ENCODE measurements at regions not wholly inside any gene's neighbourhood (a gene's known extent, or its start where the extent isn't known, plus 50 kb on each side); places are given as distances from the start of the nearest gene placed in this dataset.
A peak's percentile ranks its signal among the peaks of the same experiment; 100 is the strongest.

GRCh38 chr5:31051316-31051715 lies 142.2 kb upstream of the CDH6 start:
- Histone ChIP-seq H4K91ac (ENCODE audit: low read length) (no peak overlapping the region), H3K18ac (ENCODE audit: low read depth in 1 of 2, low read length in 2 of 2) (no peak overlapping the region), H3K4me1 (ENCODE audit: control insufficient read depth, insufficient read depth, low read depth, low read length) (no peaks in the 10 kb centered on the region), H3K79me1 (replicated peaks; ENCODE audit: low read length, poor library complexity, severe bottlenecking) (no peaks in the 10 kb centered on the region), H2AK5ac (ENCODE audit: low read length, severe bottlenecking) (no peak overlapping the region), H2BK15ac (ENCODE audit: low read depth, poor library complexity, severe bottlenecking) (no peak overlapping the region), H3K9me3 (ENCODE audit: control insufficient read depth, low read length) (no peaks in the 10 kb centered on the region), H3K27me3 (ENCODE audit: control insufficient read depth in 1 of 2, insufficient read depth in 1 of 2, low read length in 2 of 2) (no peaks in the 10 kb centered on the region), H3K23ac (ENCODE audit: low read length in 2 of 2) (no peak overlapping the region), H3K14ac (ENCODE audit: low read length in 2 of 2) (no peak overlapping the region), H3K4me2 (ENCODE audit: low read length, poor library complexity, severe bottlenecking) (no peak overlapping the region), H2AFZ (ENCODE audit: low read depth, low read length) (no peak overlapping the region), H2BK12ac (ENCODE audit: low read length in 2 of 2) (no peak overlapping the region), H3K36me3 (ENCODE audit: control insufficient read depth in 1 of 2, insufficient read depth in 2 of 2, low read depth in 1 of 2, low read length in 2 of 2) (no peaks in the 10 kb centered on the region), H3K4ac (ENCODE audit: low read depth in 1 of 2, low read length in 2 of 2) (no peak overlapping the region), H2BK5ac (ENCODE audit: low read depth, low read length, poor library complexity, severe bottlenecking) (no peak overlapping the region), H3K9ac (ENCODE audit: low read length) (no peak overlapping the region), H2BK120ac (ENCODE audit: low read depth, low read length) (no peak overlapping the region), H4K8ac (ENCODE audit: low read length) (no peak overlapping the region), H3K4me3 (ENCODE audit: insufficient read depth in 1 of 2, low read depth in 1 of 2, low read length in 2 of 2) (no peak overlapping the region), H3K27ac (ENCODE audit: low read length, poor library complexity, severe bottlenecking) (no peak overlapping the region)
- DNase-seq = no peak
- 74% methylated on average over 3 of the region's 4 CpGs for WGBS

DNA sequence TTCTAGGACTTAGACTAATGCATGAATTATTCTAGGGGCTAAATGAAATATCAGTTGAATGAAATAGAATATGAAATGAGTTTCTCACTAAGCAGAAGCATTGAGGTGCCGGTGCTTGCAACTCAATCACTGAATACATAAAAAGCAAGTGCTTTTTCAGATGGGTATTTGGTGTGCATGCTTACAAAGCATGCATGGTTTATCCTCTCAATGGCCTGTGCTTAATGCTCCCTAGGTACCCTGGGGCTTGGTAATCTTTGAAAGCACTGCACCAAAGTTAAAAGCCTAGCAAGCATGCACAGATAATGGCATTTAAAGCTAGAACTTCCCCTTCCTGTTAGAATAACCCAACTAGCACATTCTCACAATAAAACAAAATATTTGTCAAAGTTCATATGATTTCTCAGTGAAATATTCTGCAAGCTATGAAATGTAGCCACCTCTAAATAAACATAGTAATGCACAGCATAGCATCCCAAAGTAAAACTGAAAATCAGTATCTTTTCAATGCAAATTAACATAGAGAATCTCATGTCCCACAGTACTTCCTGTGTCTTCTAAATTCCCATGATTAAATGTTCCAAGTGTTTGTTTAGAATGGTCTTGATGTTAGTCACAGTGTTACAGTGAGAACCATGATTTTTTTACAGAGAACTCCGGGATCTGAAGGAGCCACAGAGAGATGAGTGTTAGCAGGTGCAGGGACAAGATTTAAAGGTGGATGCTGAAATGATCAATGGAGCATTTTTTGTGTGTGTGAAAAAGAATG lies 143.4 kb upstream of the CDH6 start:
- WGBS = 87% methylated on average over 2 of the region's 2 CpGs
- H3K4me1 ChIP-seq (ENCODE audit: control insufficient read depth, insufficient read depth, low read depth, low read length) = no peaks in the 10 kb centered on the region
- no peaks in the 10 kb centered on the region for H3K79me1 ChIP-seq (replicated peaks; ENCODE audit: low read length, poor library complexity, severe bottlenecking)

DNA sequence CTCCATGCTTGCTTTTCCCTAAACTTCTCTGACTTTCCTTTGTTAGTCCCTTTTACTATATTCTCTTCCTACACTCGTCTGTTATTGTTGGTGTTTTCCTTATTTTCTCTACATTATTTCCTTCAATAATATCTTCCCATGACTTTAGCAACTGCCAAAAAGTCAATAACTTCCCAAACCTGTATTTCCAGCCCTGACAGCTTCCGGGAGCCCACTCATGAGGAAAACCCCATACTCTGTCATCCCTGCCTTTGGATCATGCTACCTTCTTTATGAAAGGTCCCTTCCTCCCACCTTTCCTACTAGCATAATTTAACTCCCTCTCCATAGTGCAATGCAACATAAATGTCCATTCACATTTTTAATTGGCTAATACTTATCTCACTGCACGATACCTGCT lies 144.0 kb upstream of the CDH6 start:
- no peak overlapping the region for H2BK5ac ChIP-seq (ENCODE audit: low read depth, low read length, poor library complexity, severe bottlenecking)
- H3K4ac ChIP-seq (ENCODE audit: low read depth in 1 of 2, low read length in 2 of 2) = no peak overlapping the region
- DNase-seq = no peak
- no peak overlapping the region for H2AK5ac ChIP-seq (ENCODE audit: low read length, severe bottlenecking)
- no peak overlapping the region for H3K27ac ChIP-seq (ENCODE audit: low read length, poor library complexity, severe bottlenecking)
- no peak overlapping the region for H2BK12ac ChIP-seq (ENCODE audit: low read length in 2 of 2)
- H2AFZ ChIP-seq (ENCODE audit: low read depth, low read length) = no peak overlapping the region
- H3K9ac ChIP-seq (ENCODE audit: low read length) = no peak overlapping the region
- no peak overlapping the region for H2BK15ac ChIP-seq (ENCODE audit: low read depth, poor library complexity, severe bottlenecking)
- no peak overlapping the region for H3K4me2 ChIP-seq (ENCODE audit: low read length, poor library complexity, severe bottlenecking)
- no peaks in the 10 kb centered on the region for H3K9me3 ChIP-seq (ENCODE audit: control insufficient read depth, low read length)
- WGBS = 37% methylated on average over 3 of the region's 3 CpGs
- no peaks in the 10 kb centered on the region for H3K79me1 ChIP-seq (replicated peaks; ENCODE audit: low read length, poor library complexity, severe bottlenecking)
- no peak overlapping the region for H3K4me3 ChIP-seq (ENCODE audit: insufficient read depth in 1 of 2, low read depth in 1 of 2, low read length in 2 of 2)
- no peak overlapping the region for H3K23ac ChIP-seq (ENCODE audit: low read length in 2 of 2)
- H2BK120ac ChIP-seq (ENCODE audit: low read depth, low read length) = no peak overlapping the region
- H3K27me3 ChIP-seq (ENCODE audit: control insufficient read depth in 1 of 2, insufficient read depth in 1 of 2, low read length in 2 of 2) = no peaks in the 10 kb centered on the region
- H3K14ac ChIP-seq (ENCODE audit: low read length in 2 of 2) = no peak overlapping the region
- no peaks in the 10 kb centered on the region for H3K36me3 ChIP-seq (ENCODE audit: control insufficient read depth in 1 of 2, insufficient read depth in 2 of 2, low read depth in 1 of 2, low read length in 2 of 2)
- no peaks in the 10 kb centered on the region for H3K4me1 ChIP-seq (ENCODE audit: control insufficient read depth, insufficient read depth, low read depth, low read length)
- no peak overlapping the region for H3K18ac ChIP-seq (ENCODE audit: low read depth in 1 of 2, low read length in 2 of 2)
- H4K8ac ChIP-seq (ENCODE audit: low read length) = no peak overlapping the region
- no peak overlapping the region for H4K91ac ChIP-seq (ENCODE audit: low read length)

More for the DNA sequence above, 143.4 kb upstream of the CDH6 start:
- no peak overlapping the region for H2AK5ac ChIP-seq (ENCODE audit: low read length, severe bottlenecking)
- H3K36me3 ChIP-seq (ENCODE audit: control insufficient read depth in 1 of 2, insufficient read depth in 2 of 2, low read depth in 1 of 2, low read length in 2 of 2) = no peaks in the 10 kb centered on the region
- H3K14ac ChIP-seq (ENCODE audit: low read length in 2 of 2) = no peak overlapping the region
- H3K4me3 ChIP-seq (ENCODE audit: insufficient read depth in 1 of 2, low read depth in 1 of 2, low read length in 2 of 2) = no peak overlapping the region
- no peaks in the 10 kb centered on the region for H3K9me3 ChIP-seq (ENCODE audit: control insufficient read depth, low read length)
- no peak overlapping the region for H2BK12ac ChIP-seq (ENCODE audit: low read length in 2 of 2)
- H4K8ac ChIP-seq (ENCODE audit: low read length) = no peak overlapping the region
- H3K27ac ChIP-seq (ENCODE audit: low read length, poor library complexity, severe bottlenecking) = no peak overlapping the region
- no peak overlapping the region for H4K91ac ChIP-seq (ENCODE audit: low read length)
- H2BK5ac ChIP-seq (ENCODE audit: low read depth, low read length, poor library complexity, severe bottlenecking) = no peak overlapping the region
- no peak overlapping the region for H2AFZ ChIP-seq (ENCODE audit: low read depth, low read length)
- H3K23ac ChIP-seq (ENCODE audit: low read length in 2 of 2) = no peak overlapping the region
- H3K4ac ChIP-seq (ENCODE audit: low read depth in 1 of 2, low read length in 2 of 2) = no peak overlapping the region
- no peak overlapping the region for H3K9ac ChIP-seq (ENCODE audit: low read length)
- H3K18ac ChIP-seq (ENCODE audit: low read depth in 1 of 2, low read length in 2 of 2) = no peak overlapping the region
- no peak overlapping the region for H2BK120ac ChIP-seq (ENCODE audit: low read depth, low read length)
- no peak overlapping the region for H2BK15ac ChIP-seq (ENCODE audit: low read depth, poor library complexity, severe bottlenecking)
- peak; percentile 37 for DNase-seq
- no peaks in the 10 kb centered on the region for H3K27me3 ChIP-seq (ENCODE audit: control insufficient read depth in 1 of 2, insufficient read depth in 1 of 2, low read length in 2 of 2)
- no peak overlapping the region for H3K4me2 ChIP-seq (ENCODE audit: low read length, poor library complexity, severe bottlenecking)

DNA sequence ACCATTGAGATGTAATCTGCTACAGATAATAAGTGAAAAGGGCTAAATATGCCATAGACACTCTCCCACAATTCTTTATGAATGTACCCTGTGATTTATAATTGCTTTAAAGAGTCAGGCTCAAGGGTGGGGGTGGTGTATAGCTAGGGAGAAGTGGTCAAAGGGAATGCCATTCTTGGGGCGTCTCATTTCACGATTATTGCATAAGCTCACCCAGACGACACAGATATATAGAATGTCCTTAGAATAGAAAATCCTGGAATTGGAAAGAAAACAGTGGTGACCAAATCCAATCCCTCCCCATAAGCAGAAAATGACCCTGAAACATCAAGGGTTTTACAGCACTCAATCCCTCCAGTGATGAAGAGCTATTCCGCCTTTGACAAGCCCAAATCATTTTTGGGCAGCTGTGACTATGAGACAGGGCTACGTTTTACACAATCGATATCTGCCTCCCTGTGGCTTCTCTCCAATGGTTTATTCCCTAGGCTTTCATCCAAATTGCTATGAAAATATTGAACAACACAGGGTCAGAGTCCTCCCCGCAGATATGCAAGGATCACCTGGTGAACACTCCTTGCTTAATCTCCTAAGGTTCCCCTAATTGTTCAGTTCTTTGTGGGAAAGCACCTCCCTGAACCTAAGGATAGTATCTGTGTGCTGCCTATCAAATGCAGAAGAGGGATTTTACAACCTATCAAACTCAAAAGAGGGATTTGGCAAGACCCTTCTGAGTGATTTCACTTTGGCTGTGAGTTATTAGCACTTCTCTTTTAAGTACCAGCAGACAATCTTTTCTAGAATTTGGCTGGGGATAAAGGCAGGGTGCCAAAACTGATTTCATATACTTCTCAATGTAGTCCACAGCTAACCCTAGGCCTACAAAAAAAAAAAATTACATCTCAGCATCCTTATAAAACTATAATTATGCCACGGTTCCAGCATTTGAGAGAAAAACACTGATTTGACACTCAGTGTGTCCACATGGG lies 144.9 kb upstream of the CDH6 start:
- no peaks in the 10 kb centered on the region for H3K36me3 ChIP-seq (ENCODE audit: control insufficient read depth in 1 of 2, insufficient read depth in 2 of 2, low read depth in 1 of 2, low read length in 2 of 2)
- no peak overlapping the region for H3K4me3 ChIP-seq (ENCODE audit: insufficient read depth in 1 of 2, low read depth in 1 of 2, low read length in 2 of 2)
- no peaks in the 10 kb centered on the region for H3K9me3 ChIP-seq (ENCODE audit: control insufficient read depth, low read length)
- WGBS = 83% methylated on average over 7 of the region's 8 CpGs
- H4K91ac ChIP-seq (ENCODE audit: low read length) = no peak overlapping the region
- no peak overlapping the region for H3K4me2 ChIP-seq (ENCODE audit: low read length, poor library complexity, severe bottlenecking)
- H2AFZ ChIP-seq (ENCODE audit: low read depth, low read length) = no peak overlapping the region
- no peak overlapping the region for H4K8ac ChIP-seq (ENCODE audit: low read length)
- H3K27me3 ChIP-seq (ENCODE audit: control insufficient read depth in 1 of 2, insufficient read depth in 1 of 2, low read length in 2 of 2) = no peaks in the 10 kb centered on the region
- no peak overlapping the region for H2BK15ac ChIP-seq (ENCODE audit: low read depth, poor library complexity, severe bottlenecking)
- no peak overlapping the region for H2AK5ac ChIP-seq (ENCODE audit: low read length, severe bottlenecking)
- H3K14ac ChIP-seq (ENCODE audit: low read length in 2 of 2) = no peak overlapping the region
- H3K9ac ChIP-seq (ENCODE audit: low read length) = no peak overlapping the region
- DNase-seq = no peak
- H3K4me1 ChIP-seq (ENCODE audit: control insufficient read depth, insufficient read depth, low read depth, low read length) = no peaks in the 10 kb centered on the region
- no peak overlapping the region for H2BK120ac ChIP-seq (ENCODE audit: low read depth, low read length)
- no peak overlapping the region for H3K4ac ChIP-seq (ENCODE audit: low read depth in 1 of 2, low read length in 2 of 2)
- no peak overlapping the region for H3K18ac ChIP-seq (ENCODE audit: low read depth in 1 of 2, low read length in 2 of 2)
- no peak overlapping the region for H3K27ac ChIP-seq (ENCODE audit: low read length, poor library complexity, severe bottlenecking)
- H2BK5ac ChIP-seq (ENCODE audit: low read depth, low read length, poor library complexity, severe bottlenecking) = no peak overlapping the region
- H2BK12ac ChIP-seq (ENCODE audit: low read length in 2 of 2) = no peak overlapping the region
- no peaks in the 10 kb centered on the region for H3K79me1 ChIP-seq (replicated peaks; ENCODE audit: low read length, poor library complexity, severe bottlenecking)
- H3K23ac ChIP-seq (ENCODE audit: low read length in 2 of 2) = no peak overlapping the region
